GM10266 (cell line): ENCODE measurements at regions not wholly inside any gene's neighbourhood (a gene's known extent, or its start where the extent isn't known, plus 50 kb on each side); places are given as distances from the start of the nearest gene placed in this dataset.

Source experiments
- DNase-seq: peaks from one replicate; pipeline ENCODE4 v3.0.0; 2012; ENCODE audit errors: extremely low spot score
- TF ChIP-seq, protein P1 (sequence below): IDR thresholded peaks from 2 replicates; pipeline ENCODE4 v1.5.1; 2012; ENCODE audit warnings: mild to moderate bottlenecking, low read depth; ENCODE audit not compliant: control insufficient read depth, insufficient read depth; ENCODE audit errors: missing control alignments

DNA sequence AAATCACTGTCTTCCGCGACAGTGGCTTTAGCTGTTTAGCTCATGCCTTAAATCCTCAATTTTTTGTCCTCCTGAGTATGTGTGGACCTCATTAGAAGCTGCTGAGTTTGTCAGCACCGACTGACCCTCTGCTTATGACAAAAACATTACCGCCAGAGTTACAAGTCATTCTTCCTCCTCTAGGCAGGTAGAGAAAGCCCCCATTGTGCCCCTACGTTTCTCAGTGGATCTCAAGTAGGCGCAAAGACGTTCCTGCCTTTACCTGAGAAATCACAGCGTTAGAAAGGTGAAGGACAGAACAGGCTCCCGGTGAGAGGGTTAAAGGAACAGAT is 227.3 kb upstream of the PDE10A start:
- TF ChIP-seq, protein P1, sequence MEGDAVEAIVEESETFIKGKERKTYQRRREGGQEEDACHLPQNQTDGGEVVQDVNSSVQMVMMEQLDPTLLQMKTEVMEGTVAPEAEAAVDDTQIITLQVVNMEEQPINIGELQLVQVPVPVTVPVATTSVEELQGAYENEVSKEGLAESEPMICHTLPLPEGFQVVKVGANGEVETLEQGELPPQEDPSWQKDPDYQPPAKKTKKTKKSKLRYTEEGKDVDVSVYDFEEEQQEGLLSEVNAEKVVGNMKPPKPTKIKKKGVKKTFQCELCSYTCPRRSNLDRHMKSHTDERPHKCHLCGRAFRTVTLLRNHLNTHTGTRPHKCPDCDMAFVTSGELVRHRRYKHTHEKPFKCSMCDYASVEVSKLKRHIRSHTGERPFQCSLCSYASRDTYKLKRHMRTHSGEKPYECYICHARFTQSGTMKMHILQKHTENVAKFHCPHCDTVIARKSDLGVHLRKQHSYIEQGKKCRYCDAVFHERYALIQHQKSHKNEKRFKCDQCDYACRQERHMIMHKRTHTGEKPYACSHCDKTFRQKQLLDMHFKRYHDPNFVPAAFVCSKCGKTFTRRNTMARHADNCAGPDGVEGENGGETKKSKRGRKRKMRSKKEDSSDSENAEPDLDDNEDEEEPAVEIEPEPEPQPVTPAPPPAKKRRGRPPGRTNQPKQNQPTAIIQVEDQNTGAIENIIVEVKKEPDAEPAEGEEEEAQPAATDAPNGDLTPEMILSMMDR, result no peak
- DNase-seq, result no peak

DNA sequence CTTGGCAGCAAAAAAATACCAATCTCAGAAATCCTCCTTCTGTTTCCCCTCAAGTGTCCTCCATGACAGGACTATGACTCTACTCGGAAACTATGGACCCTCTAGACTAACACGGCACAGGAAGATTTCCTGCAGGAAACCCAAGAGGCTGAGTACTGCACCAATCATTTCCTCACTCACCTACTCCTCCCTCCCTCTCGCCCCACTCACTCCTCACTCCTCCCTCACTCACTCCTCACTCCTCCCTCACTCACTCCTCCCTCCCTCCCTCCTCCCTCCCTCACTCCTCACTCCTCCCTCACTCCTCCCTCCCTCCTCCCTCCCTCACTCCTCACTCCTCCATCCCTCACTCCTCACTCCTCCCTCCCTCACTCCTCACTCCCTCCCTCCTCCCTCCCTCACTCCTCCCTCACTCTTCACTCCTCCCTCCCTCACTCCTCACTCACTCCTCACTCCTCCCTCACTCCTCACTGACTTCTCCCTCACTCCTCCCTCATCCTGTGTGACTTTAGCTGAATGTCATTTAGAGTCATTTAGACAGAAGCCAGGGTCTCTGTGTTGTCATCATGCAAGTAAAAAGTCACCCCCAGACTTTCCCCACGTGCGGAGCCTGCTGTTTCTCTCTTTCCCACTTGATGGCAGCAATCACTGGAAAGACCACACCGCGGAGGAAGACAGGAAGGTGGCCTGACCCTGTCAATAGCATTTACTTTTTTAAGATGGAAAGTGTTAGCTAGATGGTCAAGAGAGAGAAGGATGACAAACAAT is 226.8 kb upstream of the PDE10A start:
- TF ChIP-seq, protein P1, result peak; percentile 34
- DNase-seq, result no peak

DNA sequence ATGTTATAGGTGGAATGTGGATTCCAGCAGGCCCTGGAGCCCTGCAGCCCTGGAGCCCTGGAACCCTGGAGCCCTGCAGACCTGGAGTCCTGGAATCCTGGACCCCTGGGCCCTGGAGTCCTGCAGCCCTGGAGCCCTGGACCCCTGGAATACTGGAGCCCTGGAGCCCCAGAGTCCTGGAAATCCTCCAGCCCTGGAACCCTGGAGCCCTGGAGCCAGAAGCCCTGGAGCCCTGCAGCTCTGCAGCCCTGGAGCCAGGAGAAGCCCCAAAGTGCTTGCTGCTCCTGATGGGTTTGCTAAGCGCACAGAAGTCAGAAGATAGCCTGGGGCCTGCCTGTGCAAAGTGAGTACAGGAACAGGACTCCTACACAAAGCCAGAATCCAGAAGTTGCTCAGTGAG is 223.1 kb upstream of the PDE10A start:
- TF ChIP-seq, protein P1, result no peak
- DNase-seq, result no peak

DNA sequence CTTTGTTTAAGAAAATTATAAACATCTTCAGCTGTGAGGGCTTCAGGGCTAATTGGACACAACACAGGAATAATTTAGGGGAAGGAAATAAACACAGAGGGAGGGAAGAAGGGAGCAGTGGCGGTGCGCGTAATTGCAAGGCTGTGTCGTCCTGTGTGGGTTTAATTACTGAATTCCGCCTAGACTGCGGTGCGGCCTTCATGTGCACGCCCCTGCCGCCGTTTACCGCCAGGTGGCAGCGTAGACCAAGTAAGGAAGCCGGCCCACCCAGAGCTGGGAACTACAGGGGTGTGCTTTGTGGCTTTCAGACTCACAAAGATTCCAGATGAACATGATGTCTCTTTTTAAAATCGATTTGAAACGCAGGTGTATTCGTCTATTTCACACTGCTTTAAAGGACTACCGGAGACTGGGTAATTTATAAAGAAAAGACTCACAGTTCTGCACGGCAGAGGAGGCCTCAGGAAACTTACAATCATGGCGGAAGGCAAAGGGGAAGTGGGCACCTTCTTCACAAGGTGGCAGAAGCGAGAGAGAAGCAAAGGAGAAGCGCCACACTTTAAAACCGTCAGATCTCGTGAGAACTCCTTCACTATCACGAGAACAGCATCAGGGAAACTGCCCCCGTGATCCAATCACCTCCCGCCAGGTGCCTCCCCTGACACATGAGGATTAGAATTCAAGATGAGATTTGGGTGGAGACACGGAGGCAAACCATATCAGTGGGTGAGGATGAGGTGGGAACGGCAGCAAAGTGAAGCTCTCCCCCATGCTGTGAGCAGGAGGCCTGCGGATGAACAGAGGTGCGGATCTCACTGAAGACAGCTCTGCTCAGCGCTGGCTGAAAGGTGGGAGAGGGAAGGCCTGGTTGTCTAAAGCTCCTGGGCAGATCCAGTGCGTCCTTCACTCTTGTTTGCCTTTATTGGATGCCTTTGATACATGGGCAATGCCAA is 222.0 kb upstream of the PDE10A start:
- peak; percentile 62 for DNase-seq
- TF ChIP-seq, protein P1, result peak; percentile 87

DNA sequence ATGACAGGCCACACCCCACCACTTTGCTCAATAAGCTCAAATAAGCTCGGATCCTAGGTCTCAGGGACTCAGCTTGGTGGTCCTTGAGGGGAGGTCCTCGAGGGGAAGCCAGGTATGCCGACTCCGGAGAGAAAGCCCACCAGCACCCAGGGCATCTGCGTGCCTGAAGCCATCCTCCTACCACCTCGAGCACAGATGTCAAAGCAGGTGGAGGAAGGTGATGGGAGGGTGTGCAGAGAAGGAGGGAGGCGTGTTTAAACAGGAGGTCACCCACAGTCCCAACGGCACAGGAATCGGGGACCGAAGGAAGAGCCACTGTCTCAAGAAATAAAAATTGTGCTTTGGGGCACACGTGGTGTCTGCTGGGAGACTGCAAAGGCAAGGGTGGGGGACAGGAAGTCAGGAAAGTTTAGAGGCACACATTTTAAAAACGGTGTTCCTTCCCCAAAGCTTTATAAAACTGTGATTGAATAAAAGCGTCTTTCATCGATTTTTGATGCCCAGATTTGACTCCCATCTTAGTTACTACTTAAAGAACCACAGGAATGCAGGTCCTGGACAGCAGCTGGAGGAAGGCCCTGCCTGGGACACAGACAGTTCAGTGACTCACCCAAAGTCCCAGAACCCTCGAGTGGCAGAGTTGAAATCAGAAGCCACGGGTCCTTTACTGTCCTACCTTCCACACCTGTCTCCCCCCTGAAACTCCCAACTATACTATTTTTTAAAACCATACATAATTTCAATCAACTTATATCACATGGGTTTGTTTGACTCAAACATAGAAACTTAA is 221.0 kb upstream of the PDE10A start:
- DNase-seq, result no peak
- TF ChIP-seq, protein P1, result no peak

DNA sequence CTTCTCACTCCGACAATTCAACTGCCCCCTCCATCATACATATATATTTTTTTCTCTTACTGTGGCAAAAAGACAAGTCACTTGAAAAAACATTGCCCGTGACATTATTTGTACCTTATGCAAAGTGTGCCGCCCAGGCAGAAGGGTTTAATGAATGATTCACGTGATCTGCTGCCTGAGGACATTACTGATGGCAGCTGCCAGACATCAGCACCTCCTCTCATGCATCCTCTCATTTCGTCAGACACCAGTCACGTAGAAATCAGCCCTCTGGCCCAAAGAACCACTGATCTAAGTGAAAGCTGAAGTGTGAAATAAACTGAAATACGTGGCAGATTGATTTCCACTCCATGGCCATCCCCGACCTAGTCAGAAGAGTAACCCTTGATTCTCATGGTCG is 218.8 kb upstream of the PDE10A start:
- TF ChIP-seq, protein P1, result no peak
- no peak for DNase-seq
